Left colon (tissue), 2 donors: ENCODE measurements at regions not wholly inside any gene's neighbourhood (a gene's known extent, or its start where the extent isn't known, plus 50 kb on each side); places are given as distances from the start of the nearest gene placed in this dataset.
"Not testable (repeated sequence)": the region's sequence is repeated elsewhere in the genome, so short reads cannot be mapped to it uniquely, and the experiment has no call there.

Experiments used
- ATAC-seq: fragments of 200-7000 bp; cut with Tn5 transposase; one replicate; pipeline ENCODE4 v1.9.1; 2020; ENCODE audit warnings: mild to moderate bottlenecking, moderate library complexity
- DNase-seq, 2 donors: peaks; one replicate each; pipeline ENCODE4 v3.0.0-alpha.2; 2020
- intact Hi-C, 2 donors: fragments of 100-400 bp; cut with DNase I in 1 of 2; cut with micrococcal nuclease in 1 of 2; formaldehyde crosslinking; loops; one replicate each; pipeline versions ENCODE4 v1.11.2 to v1.14.0; 2022; cut with DNase I, micrococcal nuclease
- donor health status: DM: no; HTN: no; CAD: no.
- donor health status: DM: yes; HTN: yes; CAD: no.

DNA sequence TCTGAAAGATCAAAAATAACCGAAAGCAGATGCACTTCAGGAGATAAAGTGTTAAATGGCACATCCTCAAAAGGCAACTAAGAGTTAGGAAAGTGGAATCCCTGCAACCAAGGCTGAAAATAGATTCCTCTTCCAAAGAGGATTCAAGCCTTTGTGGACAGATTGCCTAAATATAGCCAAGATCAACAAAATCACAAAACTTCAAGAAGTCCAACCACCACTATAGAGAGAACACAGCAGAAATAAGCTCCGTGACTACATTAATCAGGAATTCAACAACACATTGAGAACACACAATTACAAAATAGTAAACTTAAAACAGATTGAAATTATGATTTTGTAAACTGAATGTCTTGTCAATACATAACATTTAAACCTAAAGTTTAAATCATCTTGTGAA, 165.7 kb downstream of the LNPK start:
- ATAC-seq (no peak), DNase-seq (no peak)
- intact Hi-C loops = no loop called here

DNA sequence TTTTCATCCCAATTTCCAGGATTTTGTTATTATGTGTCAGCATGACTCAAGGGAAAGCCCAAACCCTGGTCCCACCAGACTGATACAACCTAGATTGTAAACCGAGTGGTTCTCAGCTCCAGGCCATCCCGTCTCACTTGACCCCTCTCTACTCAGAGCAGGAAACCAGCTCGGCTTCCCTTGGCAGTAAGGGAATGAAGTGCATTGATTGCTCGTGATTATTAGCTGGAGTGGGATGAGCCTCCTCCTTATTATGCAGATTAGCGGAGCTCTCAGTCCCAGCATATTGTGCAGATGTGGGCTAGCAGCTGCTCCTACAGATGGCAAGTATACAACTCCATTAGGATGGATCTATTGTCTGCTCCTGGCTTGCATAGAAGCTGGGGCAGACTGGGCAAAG, 167.6 kb downstream of the LNPK start:
- DNase-seq (no peak), ATAC-seq (no peak)
- intact Hi-C loops = no loop called here

- DNase-seq (no peak), ATAC-seq (no peak)
- intact Hi-C loops = no loop called here
These were observed 169.2 kb downstream of the LNPK start for GRCh38 chr2:175832866-175833265.

- no peak for DNase-seq
- ATAC-seq = no peak
- intact Hi-C loops = no loop called here
These were observed 172.3 kb downstream of the LNPK start for GRCh38 chr2:175829741-175830140.

- DNase-seq = no peak
- ATAC-seq = no peak
- intact Hi-C loops = no loop called here
These were observed 174.2 kb downstream of the LNPK start for GRCh38 chr2:175827856-175828255.

GRCh38 chr2:175824243-175824642, 177.8 kb downstream of the LNPK start:
- intact Hi-C loops = no loop called here
- DNase-seq (no peak), ATAC-seq (no peak)

DNA sequence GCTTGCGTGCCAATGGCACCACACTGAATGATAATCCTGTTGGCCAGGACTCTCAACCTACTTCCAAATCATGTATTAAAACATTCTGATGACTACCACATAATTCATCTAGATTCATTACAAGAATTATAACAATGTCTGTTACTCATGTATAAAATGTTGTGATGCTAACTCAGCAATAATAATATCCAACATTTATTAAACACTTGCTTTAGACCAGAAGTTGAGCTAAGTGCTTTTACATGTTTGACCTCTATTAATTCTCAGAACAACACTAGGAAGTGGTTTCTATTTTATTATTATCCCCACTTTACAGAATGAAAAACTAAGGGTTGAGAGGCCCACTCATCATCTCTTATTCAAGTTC, 178.4 kb downstream of the LNPK start:
- no peak for ATAC-seq
- intact Hi-C loops = no loop called here
- DNase-seq = no peak

DNA sequence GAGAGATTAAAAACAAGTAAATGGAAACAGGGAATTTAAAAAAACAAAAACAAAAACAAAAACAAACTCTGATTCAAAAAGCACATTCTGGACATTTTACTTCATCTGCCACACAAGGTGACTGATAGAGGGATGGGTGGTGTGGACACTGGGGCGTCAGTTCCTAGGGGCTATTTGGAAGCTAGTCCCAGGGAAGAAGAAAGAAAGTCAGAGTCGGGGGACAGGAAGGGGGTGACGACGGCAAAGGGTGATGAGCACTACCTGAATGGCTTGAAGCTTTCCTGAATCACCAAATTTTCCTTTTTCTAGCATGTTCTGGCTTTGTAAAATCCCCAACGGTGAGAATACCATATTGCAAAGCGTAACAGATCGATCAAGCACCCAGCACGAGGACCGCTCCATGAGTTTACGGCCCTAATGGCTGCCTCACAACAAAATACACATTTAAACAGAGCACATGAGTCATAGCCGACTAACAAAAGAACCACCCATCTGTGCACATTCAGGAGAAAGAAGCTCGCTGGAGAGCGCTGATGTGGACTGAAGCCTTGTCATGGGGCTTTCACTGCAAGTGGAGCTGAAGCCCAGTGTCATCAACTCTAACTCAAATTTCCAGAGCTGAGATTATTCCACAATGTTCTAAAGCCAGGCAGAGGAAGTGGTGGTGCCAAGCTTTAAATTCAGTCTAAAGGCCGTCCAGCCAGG, 178.9 kb downstream of the LNPK start:
- ATAC-seq (no peak), DNase-seq (no peak)
- intact Hi-C loops = no loop called here

- DNase-seq (no peak), ATAC-seq (no peak)
- intact Hi-C loops = no loop called here
These were observed 184.8 kb downstream of the LNPK start for GRCh38 chr2:175817221-175817620.

- no peak for ATAC-seq
- no peak for DNase-seq
- intact Hi-C loops = no loop called here
These were observed 186.5 kb downstream of the LNPK start for GRCh38 chr2:175815537-175815936.

DNA sequence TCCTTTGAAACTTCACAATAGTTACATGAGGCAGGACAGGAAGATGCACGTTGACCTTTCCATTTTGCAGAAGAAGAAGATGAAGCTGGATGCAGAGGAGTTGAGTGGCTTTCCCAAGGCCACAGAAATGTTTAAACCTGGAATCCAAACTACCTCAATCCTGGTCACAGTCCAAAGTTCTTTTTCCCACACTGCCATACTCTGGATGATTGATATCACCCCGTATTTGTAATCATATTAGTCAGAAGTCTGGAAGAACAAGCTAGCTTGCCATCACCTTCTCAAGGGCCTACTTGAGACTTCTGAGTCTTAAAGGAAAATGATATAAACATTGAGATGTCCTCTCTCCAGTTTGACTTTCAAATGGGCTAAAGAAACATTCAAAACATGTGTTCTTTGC, 190.1 kb downstream of the LNPK start:
- ATAC-seq (no peak), DNase-seq (no peak)
- intact Hi-C loops = no loop called here

DNA sequence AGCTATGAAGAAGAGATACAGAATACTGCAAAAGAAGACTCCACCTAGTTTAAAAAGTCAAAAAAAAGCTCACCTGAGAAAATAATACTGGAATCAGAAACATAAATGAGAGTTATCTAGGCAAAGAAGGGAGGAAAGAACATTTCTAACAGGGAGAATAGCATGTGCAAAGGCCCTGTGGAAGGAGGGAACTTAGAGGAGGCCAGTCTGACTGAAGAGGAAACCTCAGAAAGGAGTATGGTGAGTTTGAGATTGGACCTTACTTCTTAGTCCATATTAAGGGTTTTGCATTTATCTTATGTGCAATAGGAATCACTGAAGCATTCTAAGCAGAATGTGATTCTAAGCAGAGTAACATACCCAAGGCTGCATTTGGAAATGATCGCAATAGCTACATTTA, 193.2 kb downstream of the LNPK start:
- intact Hi-C loops = no loop called here
- ATAC-seq (no peak), DNase-seq (no peak)

GRCh38 chr2:175808078-175808477, 194.0 kb downstream of the LNPK start:
- intact Hi-C loops = no loop called here
- DNase-seq (no peak), ATAC-seq (no peak)

- DNase-seq (no peak), ATAC-seq (no peak)
- intact Hi-C loops = no loop called here
These were observed 194.8 kb downstream of the LNPK start for GRCh38 chr2:175807031-175807873.

DNA sequence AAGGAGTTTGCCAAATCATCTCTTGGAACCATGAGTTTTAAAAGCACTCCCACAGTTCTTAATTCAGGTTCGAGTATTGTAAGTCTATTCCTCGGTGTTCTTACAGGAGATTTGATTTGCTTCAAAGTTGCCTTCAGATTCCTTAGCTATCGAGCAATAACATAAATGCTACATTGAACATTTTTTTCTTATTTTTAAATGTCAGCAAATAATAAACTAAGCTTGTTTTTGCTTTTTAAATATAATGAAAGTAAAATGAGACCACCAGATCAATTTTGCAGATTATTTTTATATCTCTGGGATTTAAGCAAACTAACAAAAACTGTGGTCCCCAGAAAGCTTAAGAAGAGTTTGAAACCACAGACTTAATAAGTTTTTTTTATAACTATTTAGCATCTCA, 195.5 kb downstream of the LNPK start:
- intact Hi-C loops = no loop called here
- no peak for ATAC-seq
- DNase-seq = no peak

DNA sequence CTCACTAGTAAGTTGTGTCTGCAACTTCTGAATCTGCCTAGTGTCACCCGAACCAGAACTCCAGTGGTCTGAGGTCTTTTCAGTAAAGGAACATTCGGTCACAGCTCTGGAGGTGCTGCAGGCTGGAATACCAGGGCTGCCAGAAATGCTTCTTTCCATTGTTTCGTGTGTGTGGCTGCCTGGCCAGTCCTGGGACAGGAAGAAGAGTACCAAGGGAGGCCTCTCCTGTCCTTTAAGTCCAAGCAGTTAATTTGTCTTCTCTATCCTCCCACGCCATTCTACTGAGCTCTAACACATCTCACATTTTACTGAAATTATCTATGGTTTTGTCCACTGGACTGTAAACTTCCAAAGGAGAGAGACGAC, 196.0 kb downstream of the LNPK start:
- ATAC-seq (no peak), DNase-seq (no peak)
- intact Hi-C loops = no loop called here

- ATAC-seq (peak; percentile 100), DNase-seq (no peak)
- intact Hi-C loops = no loop called here
These were observed 196.5 kb downstream of the LNPK start for GRCh38 chr2:175805442-175806124.

DNA sequence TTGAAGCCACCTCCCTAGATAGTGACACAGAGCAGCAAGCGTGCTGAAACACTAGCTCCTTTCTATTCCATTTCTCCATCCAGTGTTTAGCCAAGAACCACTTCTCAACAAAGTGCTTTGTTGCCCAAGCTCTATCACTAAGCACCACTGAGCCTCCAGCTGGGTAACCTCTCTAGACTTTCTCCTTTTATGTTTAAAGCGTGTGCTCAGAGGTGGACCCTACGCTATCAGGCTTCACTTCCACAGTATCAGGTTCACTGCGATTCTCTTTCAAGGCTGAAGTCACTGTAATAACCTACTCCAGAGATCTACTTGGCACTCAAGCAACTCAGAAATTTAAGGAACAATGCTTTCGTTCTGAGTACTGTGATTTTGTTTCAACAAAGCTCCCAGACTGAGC, 197.9 kb downstream of the LNPK start:
- DNase-seq = no peak
- ATAC-seq = no peak
- intact Hi-C loops = no loop called here

DNA sequence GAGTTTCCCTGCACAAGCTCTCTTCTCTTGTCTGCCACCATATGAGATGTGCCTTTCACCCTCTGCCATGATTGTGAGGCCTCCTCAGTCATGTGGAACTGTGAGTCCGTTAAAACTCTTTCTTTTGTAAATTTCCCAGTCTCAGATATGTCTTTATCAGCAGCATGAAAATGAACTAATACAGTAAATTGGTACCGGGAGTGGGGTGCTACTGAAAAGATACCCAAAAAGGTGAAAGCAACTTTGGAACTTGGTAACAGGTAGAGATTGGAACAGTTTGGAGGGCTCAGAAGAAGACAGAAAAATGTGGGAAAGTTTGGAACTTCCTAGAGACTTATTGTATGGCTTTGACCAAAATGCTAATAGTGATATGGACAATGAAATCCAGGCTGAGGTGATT, 205.6 kb downstream of the LNPK start:
- intact Hi-C loops, ATAC-seq, DNase-seq: not testable (repeated sequence)

GRCh38 chr2:175793648-175794047, 208.4 kb downstream of the LNPK start:
- no peak for ATAC-seq
- DNase-seq = no peak
- intact Hi-C loops = no loop called here
